ENCODE measurements at regions not wholly inside any gene's neighbourhood (a gene's known extent, or its start where the extent isn't known, plus 50 kb on each side); places are given as distances from the start of the nearest gene placed in this dataset.
"Not testable (repeated sequence)": the region's sequence is repeated elsewhere in the genome, so short reads cannot be mapped to it uniquely, and the experiment has no call there.

- Histone ChIP-seq H3K4me3 (ENCODE audit: low read depth in 1 of 3, low read length in 3 of 3) (no peak overlapping the region), H3K4me1 (ENCODE audit: control insufficient read depth in 3 of 3, insufficient read depth in 2 of 3, low read depth in 1 of 3, low read length in 2 of 3) (no peaks in the 10 kb centered on the region), H3K27me3 (ENCODE audit: control insufficient read depth in 3 of 3, insufficient read depth in 3 of 3, low read length in 3 of 3) (no peaks in the 10 kb centered on the region), H3K27ac (ENCODE audit: low read depth in 1 of 3, low read length in 2 of 3) (no peak overlapping the region), H3K9me3 (ENCODE audit: control insufficient read depth in 2 of 2, insufficient read depth in 1 of 2, low read depth in 1 of 2, low read length in 1 of 2) (peaks cover 0 to 6% of the 10 kb centered on the region in 2 donors), H3K36me3 (ENCODE audit: control insufficient read depth in 3 of 3, insufficient read depth in 2 of 3, low read depth in 1 of 3, low read length in 3 of 3) (no peaks in the 10 kb centered on the region)
- no peak for DNase-seq
- no peak for FAIRE-seq
- WGBS, 3 donors = 71 to 84% (median 71%) methylated on average over 4 of the region's 4 CpGs
Measured at GRCh38 chr6:22363714-22364239, 66.9 kb upstream of the PRL start.

GRCh38 chr6:22364306-22364705 is 67.5 kb upstream of the PRL start:
- 82 to 83% (median 83%) methylated on average over 2 of the region's 2 CpGs for WGBS, 3 donors

GRCh38 chr6:22366214-22366613 is 69.4 kb upstream of the PRL start:
- Histone ChIP-seq H3K27ac (ENCODE audit: low read depth in 1 of 3, low read length in 2 of 3) (no peak overlapping the region), H3K4me3 (ENCODE audit: low read depth in 1 of 3, low read length in 3 of 3) (no peak overlapping the region), H3K27me3 (ENCODE audit: control insufficient read depth in 3 of 3, insufficient read depth in 3 of 3, low read length in 3 of 3) (no peaks in the 10 kb centered on the region), H3K4me1 (ENCODE audit: control insufficient read depth in 3 of 3, insufficient read depth in 2 of 3, low read depth in 1 of 3, low read length in 2 of 3) (no peaks in the 10 kb centered on the region), H3K36me3 (ENCODE audit: control insufficient read depth in 3 of 3, insufficient read depth in 2 of 3, low read depth in 1 of 3, low read length in 3 of 3) (no peaks in the 10 kb centered on the region), H3K9me3 (ENCODE audit: control insufficient read depth in 2 of 2, insufficient read depth in 1 of 2, low read depth in 1 of 2, low read length in 1 of 2) (peaks cover 0 to 6% of the 10 kb centered on the region in 2 donors)
- DNase-seq = peak in 1 of 2 donors; percentile 12
- 64 to 65% (median 64%) methylated on average over 4 of the region's 4 CpGs for WGBS, 3 donors
- no peak for FAIRE-seq

More at GRCh38 chr6:22364306-22364705, 67.5 kb upstream of the PRL start:
- DNase-seq = no peak
- no peak for FAIRE-seq
- Histone ChIP-seq H3K9me3 (ENCODE audit: control insufficient read depth in 2 of 2, insufficient read depth in 1 of 2, low read depth in 1 of 2, low read length in 1 of 2) (peaks cover 0 to 6% of the 10 kb centered on the region in 2 donors), H3K4me3 (ENCODE audit: low read depth in 1 of 3, low read length in 3 of 3) (no peak overlapping the region), H3K4me1 (ENCODE audit: control insufficient read depth in 3 of 3, insufficient read depth in 2 of 3, low read depth in 1 of 3, low read length in 2 of 3) (no peaks in the 10 kb centered on the region), H3K27ac (ENCODE audit: low read depth in 1 of 3, low read length in 2 of 3) (no peak overlapping the region), H3K27me3 (ENCODE audit: control insufficient read depth in 3 of 3, insufficient read depth in 3 of 3, low read length in 3 of 3) (no peaks in the 10 kb centered on the region), H3K36me3 (ENCODE audit: control insufficient read depth in 3 of 3, insufficient read depth in 2 of 3, low read depth in 1 of 3, low read length in 3 of 3) (no peaks in the 10 kb centered on the region)

- H3K27ac ChIP-seq (ENCODE audit: low read depth in 1 of 3, low read length in 2 of 3) = no peak overlapping the region
- H3K9me3 ChIP-seq (ENCODE audit: control insufficient read depth in 2 of 2, insufficient read depth in 1 of 2, low read depth in 1 of 2, low read length in 1 of 2) = no peaks in the 10 kb centered on the region
- H3K36me3 ChIP-seq (ENCODE audit: control insufficient read depth in 3 of 3, insufficient read depth in 2 of 3, low read depth in 1 of 3, low read length in 3 of 3) = no peaks in the 10 kb centered on the region
- WGBS, 3 donors = 78 to 90% (median 87%) methylated on average over 1 of the region's 1 CpG
- no peak for FAIRE-seq
- no peaks in the 10 kb centered on the region for H3K27me3 ChIP-seq (ENCODE audit: control insufficient read depth in 3 of 3, insufficient read depth in 3 of 3, low read length in 3 of 3)
- no peaks in the 10 kb centered on the region for H3K4me1 ChIP-seq (ENCODE audit: control insufficient read depth in 3 of 3, insufficient read depth in 2 of 3, low read depth in 1 of 3, low read length in 2 of 3)
- no peak overlapping the region for H3K4me3 ChIP-seq (ENCODE audit: low read depth in 1 of 3, low read length in 3 of 3)
- no peak for DNase-seq
Measured at GRCh38 chr6:22367346-22367745, 70.5 kb upstream of the PRL start.

GRCh38 chr6:22368794-22369193 is 72.0 kb upstream of the PRL start:
- no peak for DNase-seq
- Histone ChIP-seq H3K36me3 (ENCODE audit: control insufficient read depth in 3 of 3, insufficient read depth in 2 of 3, low read depth in 1 of 3, low read length in 3 of 3) (no peaks in the 10 kb centered on the region), H3K4me3 (ENCODE audit: low read depth in 1 of 3, low read length in 3 of 3) (no peak overlapping the region), H3K4me1 (ENCODE audit: control insufficient read depth in 3 of 3, insufficient read depth in 2 of 3, low read depth in 1 of 3, low read length in 2 of 3) (no peaks in the 10 kb centered on the region), H3K9me3 (ENCODE audit: control insufficient read depth in 2 of 2, insufficient read depth in 1 of 2, low read depth in 1 of 2, low read length in 1 of 2) (no peaks in the 10 kb centered on the region), H3K27ac (ENCODE audit: low read depth in 1 of 3, low read length in 2 of 3) (no peak overlapping the region), H3K27me3 (ENCODE audit: control insufficient read depth in 3 of 3, insufficient read depth in 3 of 3, low read length in 3 of 3) (no peaks in the 10 kb centered on the region)
- no peak for FAIRE-seq
- WGBS, 3 donors = 53 to 66% (median 60%) methylated on average over 1 of the region's 1 CpG

- Histone ChIP-seq H3K36me3 (ENCODE audit: control insufficient read depth in 3 of 3, insufficient read depth in 2 of 3, low read depth in 1 of 3, low read length in 3 of 3) (no peaks in the 10 kb centered on the region), H3K4me3 (ENCODE audit: low read depth in 1 of 3, low read length in 3 of 3) (no peak overlapping the region), H3K27ac (ENCODE audit: low read depth in 1 of 3, low read length in 2 of 3) (no peak overlapping the region), H3K4me1 (ENCODE audit: control insufficient read depth in 3 of 3, insufficient read depth in 2 of 3, low read depth in 1 of 3, low read length in 2 of 3) (no peaks in the 10 kb centered on the region), H3K27me3 (ENCODE audit: control insufficient read depth in 3 of 3, insufficient read depth in 3 of 3, low read length in 3 of 3) (no peaks in the 10 kb centered on the region), H3K9me3 (ENCODE audit: control insufficient read depth in 2 of 2, insufficient read depth in 1 of 2, low read depth in 1 of 2, low read length in 1 of 2) (no peaks in the 10 kb centered on the region)
- DNase-seq (no peak), FAIRE-seq (no peak)
- WGBS, 3 donors = 75 to 94% (median 81%) methylated on average over 2 of the region's 2 CpGs
Measured at GRCh38 chr6:22372922-22373321, 76.1 kb upstream of the PRL start.

- H3K4me3 ChIP-seq (ENCODE audit: low read depth in 1 of 3, low read length in 3 of 3); H3K4me1 ChIP-seq (ENCODE audit: control insufficient read depth in 3 of 3, insufficient read depth in 2 of 3, low read depth in 1 of 3, low read length in 2 of 3); H3K27me3 ChIP-seq (ENCODE audit: control insufficient read depth in 3 of 3, insufficient read depth in 3 of 3, low read length in 3 of 3); FAIRE-seq; DNase-seq; H3K36me3 ChIP-seq (ENCODE audit: control insufficient read depth in 3 of 3, insufficient read depth in 2 of 3, low read depth in 1 of 3, low read length in 3 of 3); H3K27ac ChIP-seq (ENCODE audit: low read depth in 1 of 3, low read length in 2 of 3); H3K9me3 ChIP-seq (ENCODE audit: control insufficient read depth in 2 of 2, insufficient read depth in 1 of 2, low read depth in 1 of 2, low read length in 1 of 2): not testable (repeated sequence)
- 74 to 92% (median 88%) methylated on average over 2 of the region's 2 CpGs for WGBS, 3 donors
Measured at GRCh38 chr6:22374950-22375349, 78.1 kb upstream of the PRL start.

- not testable (repeated sequence) for H3K9me3 ChIP-seq (ENCODE audit: control insufficient read depth in 2 of 2, insufficient read depth in 1 of 2, low read depth in 1 of 2, low read length in 1 of 2); H3K36me3 ChIP-seq (ENCODE audit: control insufficient read depth in 3 of 3, insufficient read depth in 2 of 3, low read depth in 1 of 3, low read length in 3 of 3); H3K27me3 ChIP-seq (ENCODE audit: control insufficient read depth in 3 of 3, insufficient read depth in 3 of 3, low read length in 3 of 3); FAIRE-seq; H3K4me1 ChIP-seq (ENCODE audit: control insufficient read depth in 3 of 3, insufficient read depth in 2 of 3, low read depth in 1 of 3, low read length in 2 of 3); H3K4me3 ChIP-seq (ENCODE audit: low read depth in 1 of 3, low read length in 3 of 3); DNase-seq; H3K27ac ChIP-seq (ENCODE audit: low read depth in 1 of 3, low read length in 2 of 3)
Measured at GRCh38 chr6:22376293-22376692, 79.5 kb upstream of the PRL start.

- H3K27ac ChIP-seq (ENCODE audit: low read depth in 1 of 3, low read length in 2 of 3); FAIRE-seq; H3K4me3 ChIP-seq (ENCODE audit: low read depth in 1 of 3, low read length in 3 of 3); H3K27me3 ChIP-seq (ENCODE audit: control insufficient read depth in 3 of 3, insufficient read depth in 3 of 3, low read length in 3 of 3); DNase-seq; H3K4me1 ChIP-seq (ENCODE audit: control insufficient read depth in 3 of 3, insufficient read depth in 2 of 3, low read depth in 1 of 3, low read length in 2 of 3); H3K36me3 ChIP-seq (ENCODE audit: control insufficient read depth in 3 of 3, insufficient read depth in 2 of 3, low read depth in 1 of 3, low read length in 3 of 3); H3K9me3 ChIP-seq (ENCODE audit: control insufficient read depth in 2 of 2, insufficient read depth in 1 of 2, low read depth in 1 of 2, low read length in 1 of 2): not testable (repeated sequence)
- WGBS, 3 donors = 83 to 95% (median 92%) methylated on average over 1 of the region's 1 CpG
Measured at GRCh38 chr6:22378536-22378935, 81.7 kb upstream of the PRL start.

Measured in small intestine (tissue), 7 donors.